ENCODE measurements at regions not wholly inside any gene's neighbourhood (a gene's known extent, or its start where the extent isn't known, plus 50 kb on each side); places are given as distances from the start of the nearest gene placed in this dataset.

- Histone ChIP-seq H3K4me3 (no peak overlapping the region), H3K4me1 (peaks cover 0 to 4% (median 0%) of the 10 kb centered on the region in 9 donors), H3K9me3 (no peaks in the 10 kb centered on the region), H3K36me3 (no peaks in the 10 kb centered on the region), H3K27me3 (no peaks in the 10 kb centered on the region), H3K27ac (no peak overlapping the region)
- peak in 1 of 9 donors; percentile 12 for TF ChIP-seq CTCF (IDR thresholded peaks at IDR 0.05)
- no peak for ATAC-seq
- no peak for DNase-seq
- intact Hi-C loops (cut with DNase I) = no loop called here
Measured at GRCh38 chr3:152713989-152714388, 120.9 kb upstream of the P2RY1 start.

DNA sequence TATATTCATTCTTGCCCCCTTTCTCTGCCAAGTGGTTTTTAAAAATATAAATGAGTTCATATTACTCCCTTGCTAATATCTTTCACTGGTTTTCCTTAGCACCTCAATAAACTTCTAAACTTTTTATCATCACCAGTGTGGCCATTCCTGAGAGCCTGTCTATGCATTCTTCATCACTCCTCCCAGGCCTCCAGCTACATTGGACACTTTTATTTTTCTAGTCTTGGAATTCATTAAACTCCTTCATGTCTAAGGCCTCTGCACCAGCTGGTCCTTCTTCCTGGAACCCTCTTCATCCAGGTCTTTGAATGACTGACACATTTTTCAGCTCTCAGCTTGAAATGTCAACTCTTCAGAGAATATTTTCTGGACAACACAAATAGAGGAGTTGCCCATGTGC, 120.4 kb upstream of the P2RY1 start:
- Histone ChIP-seq H3K4me1 (peaks cover 0 to 5% (median 0%) of the 10 kb centered on the region in 9 donors), H3K4me3 (no peak overlapping the region), H3K9me3 (no peaks in the 10 kb centered on the region), H3K27me3 (no peaks in the 10 kb centered on the region), H3K27ac (no peak overlapping the region), H3K36me3 (no peaks in the 10 kb centered on the region)
- no peak for DNase-seq
- intact Hi-C loops (cut with DNase I) = no loop called here
- no peak for TF ChIP-seq CTCF (IDR thresholded peaks at IDR 0.05)
- ATAC-seq = no peak

GRCh38 chr3:152717252-152717651, 117.7 kb upstream of the P2RY1 start:
- H3K27ac ChIP-seq = no peak overlapping the region
- 67 to 70% methylated on average over 3 of the region's 3 CpGs for WGBS, 2 donors
- peaks cover 0 to 5% (median 0%) of the 10 kb centered on the region in 9 donors for H3K4me1 ChIP-seq
- no peak for TF ChIP-seq CTCF (IDR thresholded peaks at IDR 0.05)
- H3K4me3 ChIP-seq = no peak overlapping the region
- ATAC-seq (no peak), DNase-seq (no peak)
- H3K27me3 ChIP-seq = no peaks in the 10 kb centered on the region
- intact Hi-C loops (cut with DNase I) = no loop called here
- H3K36me3 ChIP-seq = no peaks in the 10 kb centered on the region
- peaks cover 0 to 8% (median 0%) of the 10 kb centered on the region in 11 donors for H3K9me3 ChIP-seq

DNA sequence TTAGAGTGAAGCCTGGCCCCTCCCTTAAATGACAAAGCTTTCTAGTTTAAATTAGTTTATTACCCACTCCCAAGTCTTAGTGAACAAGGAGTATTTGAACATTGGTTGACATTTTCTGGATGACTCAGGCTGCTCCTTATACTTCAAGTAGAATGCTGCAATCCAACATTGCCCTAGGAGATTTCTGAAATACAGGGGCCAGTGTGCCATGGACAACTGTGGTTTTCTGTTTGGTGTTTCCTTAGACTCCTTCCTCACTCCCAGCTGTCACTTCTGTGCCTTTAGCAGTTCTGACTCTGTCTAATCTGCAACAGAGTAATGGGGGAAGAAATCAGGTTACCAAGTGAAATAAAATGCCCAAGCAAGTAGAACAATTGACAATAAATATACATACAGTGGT, 116.1 kb upstream of the P2RY1 start:
- Histone ChIP-seq H3K27me3 (no peaks in the 10 kb centered on the region), H3K9me3 (peaks cover 0 to 12% (median 0%) of the 10 kb centered on the region in 11 donors), H3K27ac (no peak overlapping the region), H3K4me3 (no peak overlapping the region), H3K4me1 (peaks cover 0 to 5% (median 0%) of the 10 kb centered on the region in 9 donors), H3K36me3 (no peaks in the 10 kb centered on the region)
- no peak for DNase-seq
- intact Hi-C loops (cut with DNase I) = no loop called here
- ATAC-seq = no peak
- no peak for TF ChIP-seq CTCF (IDR thresholded peaks at IDR 0.05)

GRCh38 chr3:152719264-152719663, 115.7 kb upstream of the P2RY1 start:
- intact Hi-C loops (cut with DNase I) = no loop called here
- Histone ChIP-seq H3K27ac (no peak overlapping the region), H3K4me1 (peaks cover 0 to 5% (median 0%) of the 10 kb centered on the region in 9 donors), H3K4me3 (no peak overlapping the region), H3K9me3 (peaks cover 0 to 12% (median 0%) of the 10 kb centered on the region in 11 donors), H3K36me3 (no peaks in the 10 kb centered on the region), H3K27me3 (no peaks in the 10 kb centered on the region)
- no peak for TF ChIP-seq CTCF (IDR thresholded peaks at IDR 0.05)
- 69 to 77% methylated on average over 2 of the region's 2 CpGs for WGBS, 2 donors
- DNase-seq = no peak
- no peak for ATAC-seq
